ENCODE measurements at regions not wholly inside any gene's neighbourhood (a gene's known extent, or its start where the extent isn't known, plus 50 kb on each side); places are given as distances from the start of the nearest gene placed in this dataset.
"Not testable (repeated sequence)": the region's sequence is repeated elsewhere in the genome, so short reads cannot be mapped to it uniquely, and the experiment has no call there.

- no peak for FAIRE-seq
Observed at GRCh38 chr2:216934151-216934550, 74.3 kb upstream of the TNP1 start.

DNA sequence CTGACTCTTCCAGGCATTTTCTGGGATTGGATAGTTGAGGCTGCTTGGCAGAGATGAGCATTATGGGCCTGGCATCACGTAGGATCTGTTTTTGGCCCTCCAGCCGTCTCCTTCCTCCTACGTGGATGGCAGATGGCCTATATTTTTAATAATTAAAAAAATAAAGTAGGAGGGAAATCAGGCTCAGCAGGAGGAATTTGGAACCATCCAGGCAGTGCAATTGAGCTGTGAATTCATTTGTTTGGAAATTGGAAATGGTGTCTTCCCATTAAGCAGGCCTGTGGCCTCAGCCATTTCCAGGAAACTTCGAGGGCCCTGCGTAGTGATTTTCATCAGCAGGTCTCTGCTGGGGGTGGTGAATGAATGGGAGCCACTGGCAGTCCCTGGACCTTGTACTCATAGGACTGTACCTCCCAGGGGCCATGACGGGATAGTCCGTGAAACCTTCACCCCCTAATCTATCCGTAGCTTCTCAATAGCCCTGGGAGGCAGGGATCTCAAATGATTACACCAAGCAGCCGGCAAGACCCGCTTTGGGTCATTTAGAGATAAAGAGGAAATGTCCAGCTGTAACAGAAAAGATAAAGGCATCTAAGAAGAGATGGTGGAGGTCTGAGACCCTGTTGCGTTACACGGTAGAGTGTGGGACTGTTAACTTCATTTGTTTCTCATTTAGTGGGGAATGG is 73.1 kb upstream of the TNP1 start:
- TF ChIP-seq, protein P1, sequence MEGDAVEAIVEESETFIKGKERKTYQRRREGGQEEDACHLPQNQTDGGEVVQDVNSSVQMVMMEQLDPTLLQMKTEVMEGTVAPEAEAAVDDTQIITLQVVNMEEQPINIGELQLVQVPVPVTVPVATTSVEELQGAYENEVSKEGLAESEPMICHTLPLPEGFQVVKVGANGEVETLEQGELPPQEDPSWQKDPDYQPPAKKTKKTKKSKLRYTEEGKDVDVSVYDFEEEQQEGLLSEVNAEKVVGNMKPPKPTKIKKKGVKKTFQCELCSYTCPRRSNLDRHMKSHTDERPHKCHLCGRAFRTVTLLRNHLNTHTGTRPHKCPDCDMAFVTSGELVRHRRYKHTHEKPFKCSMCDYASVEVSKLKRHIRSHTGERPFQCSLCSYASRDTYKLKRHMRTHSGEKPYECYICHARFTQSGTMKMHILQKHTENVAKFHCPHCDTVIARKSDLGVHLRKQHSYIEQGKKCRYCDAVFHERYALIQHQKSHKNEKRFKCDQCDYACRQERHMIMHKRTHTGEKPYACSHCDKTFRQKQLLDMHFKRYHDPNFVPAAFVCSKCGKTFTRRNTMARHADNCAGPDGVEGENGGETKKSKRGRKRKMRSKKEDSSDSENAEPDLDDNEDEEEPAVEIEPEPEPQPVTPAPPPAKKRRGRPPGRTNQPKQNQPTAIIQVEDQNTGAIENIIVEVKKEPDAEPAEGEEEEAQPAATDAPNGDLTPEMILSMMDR (IDR thresholded peaks at IDR 0.05; ENCODE audit: insufficient read depth, missing control alignments): no peak
- DNase-seq (ENCODE audit: insufficient read length, low spot score): no peak
- FAIRE-seq: no peak

More at GRCh38 chr2:216934151-216934550, 74.3 kb upstream of the TNP1 start:
- TF ChIP-seq, protein P1 (IDR thresholded peaks at IDR 0.05; ENCODE audit: insufficient read depth, missing control alignments): no peak
- no peak for DNase-seq (ENCODE audit: insufficient read length, low spot score)

DNA sequence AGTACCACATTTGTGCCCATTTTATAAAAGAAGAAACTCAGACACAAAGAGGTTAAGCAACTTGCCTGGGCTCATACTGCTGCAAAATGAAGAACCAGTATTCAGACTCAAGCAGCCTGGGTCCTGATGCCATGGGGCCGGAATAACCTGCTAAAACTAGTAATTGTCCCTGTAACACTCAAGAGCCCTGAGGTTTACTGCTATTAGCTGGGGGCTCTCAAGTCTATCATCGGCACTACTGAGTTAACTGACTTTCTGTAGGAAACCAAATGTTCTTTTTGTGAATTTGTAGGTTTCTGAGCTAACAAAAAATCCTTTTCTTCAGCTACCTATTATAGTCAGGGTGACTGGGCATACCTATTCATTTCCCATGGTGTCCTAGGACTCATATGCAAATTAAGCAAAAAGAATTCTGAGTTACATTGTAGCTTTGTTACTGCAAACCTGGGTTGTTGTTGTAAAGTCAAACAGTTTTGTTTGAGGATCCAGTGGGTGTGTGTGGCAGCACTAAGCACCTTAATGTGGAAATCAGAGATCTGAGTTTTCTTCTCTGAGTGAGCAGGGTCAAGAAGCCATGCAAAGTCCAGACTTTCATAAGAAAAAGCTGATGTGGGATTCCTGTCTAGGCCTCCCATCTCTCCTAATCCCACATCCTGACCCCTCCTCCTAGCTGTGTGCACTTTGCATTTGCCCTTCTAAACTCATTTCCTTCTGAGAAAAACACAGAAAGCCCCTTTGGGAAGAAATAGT is 72.4 kb upstream of the TNP1 start:
- TF ChIP-seq, protein P1 (IDR thresholded peaks at IDR 0.05; ENCODE audit: insufficient read depth, missing control alignments): no peak
- FAIRE-seq (no peak), DNase-seq (ENCODE audit: insufficient read length, low spot score) (no peak)

- no peak for FAIRE-seq
- TF ChIP-seq, protein P1 (IDR thresholded peaks at IDR 0.05; ENCODE audit: insufficient read depth, missing control alignments): no peak
- DNase-seq (ENCODE audit: insufficient read length, low spot score): no peak
Observed at GRCh38 chr2:216930716-216931115, 70.9 kb upstream of the TNP1 start.

DNA sequence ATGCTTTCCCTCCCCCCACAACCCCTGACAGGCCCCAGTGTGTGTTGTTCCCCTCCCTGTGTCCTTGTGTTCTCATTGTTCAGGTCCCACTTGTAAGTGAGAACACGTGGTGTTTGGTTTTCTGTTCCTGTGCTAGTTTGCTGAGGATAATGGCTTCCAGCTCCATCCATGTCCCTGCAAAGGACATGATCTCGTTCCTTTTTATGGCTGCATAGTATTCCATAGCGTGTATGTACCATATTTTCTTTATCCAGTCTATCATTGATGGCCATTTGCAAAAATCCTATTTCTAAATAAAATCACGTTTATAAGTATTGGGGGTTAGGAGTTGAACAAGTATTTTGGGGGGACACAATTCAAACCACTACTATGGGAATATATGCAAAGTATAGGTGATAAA is 69.5 kb upstream of the TNP1 start:
- not testable (repeated sequence) for FAIRE-seq; DNase-seq (ENCODE audit: insufficient read length, low spot score)

- TF ChIP-seq, protein P1 (IDR thresholded peaks at IDR 0.05; ENCODE audit: insufficient read depth, missing control alignments): no peak
- FAIRE-seq (no peak), DNase-seq (ENCODE audit: insufficient read length, low spot score) (no peak)
Observed at GRCh38 chr2:216927163-216927562, 67.3 kb upstream of the TNP1 start.

DNA sequence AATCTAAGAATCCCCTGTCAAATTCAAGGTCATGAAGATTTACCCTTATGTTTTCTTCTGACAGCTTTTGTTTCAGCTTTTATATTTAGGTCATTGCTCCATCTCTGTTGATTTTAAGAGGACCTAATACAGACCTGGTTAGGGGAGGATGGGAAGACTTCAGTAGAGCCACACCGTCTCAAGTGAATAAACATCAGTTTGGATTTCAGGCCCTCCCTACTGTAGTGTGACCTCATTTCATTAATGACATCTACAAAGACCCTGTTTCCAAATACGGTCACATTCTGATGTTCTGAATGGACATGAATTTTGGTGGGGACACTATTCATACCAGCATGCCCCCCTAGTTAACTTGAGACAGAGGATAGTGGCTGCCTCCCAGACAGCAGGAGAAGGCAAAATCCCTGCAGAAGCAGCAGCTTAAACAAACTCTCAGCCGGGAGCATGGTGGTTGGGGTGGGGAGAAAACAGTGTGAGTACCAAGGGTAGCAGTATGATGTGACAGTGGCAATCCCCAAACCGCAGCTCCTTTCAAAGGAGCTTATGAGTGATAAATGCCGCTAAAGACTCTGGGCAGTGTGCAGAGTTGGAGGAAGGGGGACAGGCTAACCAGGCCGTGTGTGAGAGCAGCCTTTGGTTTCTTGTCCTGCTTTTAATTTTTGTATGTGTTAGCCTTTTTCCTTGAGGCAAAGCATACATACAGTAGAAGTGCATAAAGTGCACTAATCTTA is 65.9 kb upstream of the TNP1 start:
- FAIRE-seq (no peak), DNase-seq (ENCODE audit: insufficient read length, low spot score) (no peak)
- TF ChIP-seq, protein P1 (IDR thresholded peaks at IDR 0.05; ENCODE audit: insufficient read depth, missing control alignments): no peak
